Esophagus squamous epithelium (tissue), 5 donors: ENCODE measurements at regions not wholly inside any gene's neighbourhood (a gene's known extent, or its start where the extent isn't known, plus 50 kb on each side); places are given as distances from the start of the nearest gene placed in this dataset.
"Not testable (repeated sequence)": the region's sequence is repeated elsewhere in the genome, so short reads cannot be mapped to it uniquely, and the experiment has no call there.

Experiments
- DNase-seq: peaks from one replicate; lab custom pipeline; 2025; lab: John Stamatoyannopoulos, UW
- H3K27ac ChIP-seq, 4 donors: fragments of 200-600 bp; sonication (generic); one replicate each; pipeline ENCODE4 v1.5.1; 2016 to 2019; ENCODE audit warnings: mild to moderate bottlenecking in 1 of 4
- H3K27me3 ChIP-seq, 4 donors: fragments of 200-600 bp; sonication (generic); 1 replicate in 3 of 4; 2 replicates in 1 of 4; pipeline versions ENCODE4 v1.5.1 to v1.6.0; 2017 to 2021; ENCODE audit warnings: antibody characterized with exemption in 1 of 4
- H3K36me3 ChIP-seq, 3 donors: fragments of 200-600 bp; sonication (generic); one replicate each; pipeline ENCODE4 v1.5.1; 2016 to 2019
- H3K4me1 ChIP-seq, 3 donors: fragments of 200-600 bp; sonication (generic); one replicate each; pipeline ENCODE4 v1.5.1; 2017 to 2019
- H3K4me3 ChIP-seq, 4 donors: fragments of 200-600 bp; sonication (generic); 1 replicate in 3 of 4; 2 replicates in 1 of 4; pipeline ENCODE4 v1.5.1; 2016 to 2019; ENCODE audit warnings: mild to moderate bottlenecking in 2 of 4, moderate library complexity in 1 of 4
- H3K9me3 ChIP-seq, 3 donors: fragments of 200-600 bp; sonication (generic); one replicate each; pipeline ENCODE4 v1.5.1; 2016 to 2019
- POLR2A ChIP-seq, 4 donors: fragments of 450-650 bp; IDR thresholded peaks; one replicate each; pipeline ENCODE4 v1.6.1; 2017; ENCODE audit warnings: antibody characterized with exemption in 4 of 4, mild to moderate bottlenecking in 4 of 4, moderate library complexity in 3 of 4
- WGBS, 2 donors: methylation state at CpG; one replicate each; pipeline ENCODE4 v1.1.5; 2018; 5-methylcytosine and 5-hydroxymethylcytosine counted together
- intact Hi-C: fragments of 100-400 bp; cut with DNase I; formaldehyde crosslinking; loops from one replicate; pipeline ENCODE4 v1.15.0; 2022
- TF ChIP-seq, protein P1 (sequence below), 6 experiments: fragments of 450-650 bp in 4 of 6; fragments of 200-600 bp in 2 of 6; sonication (generic) in 2 of 6; IDR thresholded peaks; one replicate each; pipeline ENCODE4 v1.5.1; 2016 to 2019; ENCODE audit warnings: antibody characterized with exemption in 6 of 6, mild to moderate bottlenecking in 4 of 6, moderate library complexity in 4 of 6
- donor health status: DM: yes; HTN: yes; CAD: no.

DNA sequence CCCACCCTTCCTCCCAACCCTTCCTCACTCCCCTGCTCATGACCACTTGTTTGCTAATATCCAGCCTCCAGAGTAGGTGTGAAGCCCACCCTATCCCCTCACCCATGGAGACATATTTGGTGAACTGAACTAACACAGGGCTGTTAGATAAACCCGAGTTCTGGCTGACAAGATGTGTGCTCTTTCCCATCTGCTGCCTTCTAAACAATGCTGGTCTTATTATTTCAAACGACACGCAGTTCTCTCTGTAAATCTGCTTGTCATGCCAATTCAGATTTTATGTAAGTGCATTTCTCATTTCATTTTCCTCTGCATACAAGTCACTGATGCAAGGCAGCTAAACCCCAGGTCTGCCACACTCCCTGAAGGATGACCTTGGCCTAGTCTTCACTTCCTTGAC, 343.0 kb upstream of the CDH5 start:
- H3K9me3 ChIP-seq = peaks cover 0 to 11% (median 5%) of the 10 kb centered on the region in 3 donors
- WGBS, 2 donors = 65 to 68% methylated on average over 3 of the region's 3 CpGs
- no peaks in the 10 kb centered on the region for H3K4me1 ChIP-seq
- no peak overlapping the region for H3K4me3 ChIP-seq
- no peak for DNase-seq
- no peaks in the 10 kb centered on the region for H3K36me3 ChIP-seq
- TF ChIP-seq, protein P1, sequence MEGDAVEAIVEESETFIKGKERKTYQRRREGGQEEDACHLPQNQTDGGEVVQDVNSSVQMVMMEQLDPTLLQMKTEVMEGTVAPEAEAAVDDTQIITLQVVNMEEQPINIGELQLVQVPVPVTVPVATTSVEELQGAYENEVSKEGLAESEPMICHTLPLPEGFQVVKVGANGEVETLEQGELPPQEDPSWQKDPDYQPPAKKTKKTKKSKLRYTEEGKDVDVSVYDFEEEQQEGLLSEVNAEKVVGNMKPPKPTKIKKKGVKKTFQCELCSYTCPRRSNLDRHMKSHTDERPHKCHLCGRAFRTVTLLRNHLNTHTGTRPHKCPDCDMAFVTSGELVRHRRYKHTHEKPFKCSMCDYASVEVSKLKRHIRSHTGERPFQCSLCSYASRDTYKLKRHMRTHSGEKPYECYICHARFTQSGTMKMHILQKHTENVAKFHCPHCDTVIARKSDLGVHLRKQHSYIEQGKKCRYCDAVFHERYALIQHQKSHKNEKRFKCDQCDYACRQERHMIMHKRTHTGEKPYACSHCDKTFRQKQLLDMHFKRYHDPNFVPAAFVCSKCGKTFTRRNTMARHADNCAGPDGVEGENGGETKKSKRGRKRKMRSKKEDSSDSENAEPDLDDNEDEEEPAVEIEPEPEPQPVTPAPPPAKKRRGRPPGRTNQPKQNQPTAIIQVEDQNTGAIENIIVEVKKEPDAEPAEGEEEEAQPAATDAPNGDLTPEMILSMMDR (IDR thresholded peaks at IDR 0.05) = no peak
- no peak for TF ChIP-seq POLR2A (IDR thresholded peaks at IDR 0.05)
- intact Hi-C loops = no loop called here
- no peak overlapping the region for H3K27ac ChIP-seq
- no peaks in the 10 kb centered on the region for H3K27me3 ChIP-seq

DNA sequence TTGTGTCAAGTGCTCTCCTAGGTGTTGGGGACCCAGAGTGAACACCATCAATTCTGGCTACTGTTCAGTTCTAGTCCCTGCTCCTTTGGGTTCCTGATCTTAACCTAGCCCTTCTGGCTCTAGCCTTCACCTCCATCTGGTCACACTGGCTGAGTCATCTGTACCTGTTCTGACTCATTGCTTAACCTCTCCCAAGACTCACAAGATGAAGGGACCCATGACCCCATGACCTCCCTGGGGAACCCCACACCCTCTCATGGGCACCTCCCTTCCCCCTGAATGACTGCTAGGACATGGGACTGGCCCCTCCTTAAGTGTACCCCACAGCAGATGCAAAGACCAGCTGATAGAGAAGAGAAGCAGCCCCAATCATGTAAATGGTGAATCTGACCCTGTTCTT, 345.8 kb upstream of the CDH5 start:
- Histone ChIP-seq H3K9me3 (peaks cover 0 to 11% (median 5%) of the 10 kb centered on the region in 3 donors), H3K4me3 (no peak overlapping the region), H3K27ac (no peak overlapping the region), H3K27me3 (no peaks in the 10 kb centered on the region), H3K4me1 (no peaks in the 10 kb centered on the region), H3K36me3 (no peaks in the 10 kb centered on the region)
- intact Hi-C loops = no loop called here
- no peak for TF ChIP-seq POLR2A (IDR thresholded peaks at IDR 0.05)
- TF ChIP-seq, protein P1 (IDR thresholded peaks at IDR 0.05) = no peak
- no peak for DNase-seq

DNA sequence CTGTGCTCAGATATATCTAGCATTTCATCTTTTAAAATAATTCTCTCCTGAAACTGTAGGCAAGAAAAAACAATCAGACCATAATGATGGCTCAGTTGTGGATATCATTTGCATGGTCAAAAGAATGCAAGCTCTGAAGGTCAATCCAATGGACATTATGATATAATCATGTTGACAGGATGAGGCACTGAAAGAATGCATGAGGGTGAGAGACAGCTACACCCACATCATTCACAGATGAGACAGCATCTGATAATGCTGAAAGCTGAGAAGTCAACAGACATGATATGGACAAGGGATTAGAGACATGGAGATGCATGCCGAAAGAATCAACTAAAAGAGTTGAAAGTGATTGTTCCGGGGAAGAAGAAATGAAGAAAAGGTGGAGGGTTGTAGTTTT, 346.4 kb upstream of the CDH5 start:
- no peak overlapping the region for H3K4me3 ChIP-seq
- no peak for DNase-seq
- intact Hi-C loops = no loop called here
- H3K36me3 ChIP-seq = no peaks in the 10 kb centered on the region
- no peak overlapping the region for H3K27ac ChIP-seq
- TF ChIP-seq POLR2A (IDR thresholded peaks at IDR 0.05) = no peak
- TF ChIP-seq, protein P1 (IDR thresholded peaks at IDR 0.05) = no peak
- H3K27me3 ChIP-seq = no peaks in the 10 kb centered on the region
- peaks cover 0 to 10% (median 5%) of the 10 kb centered on the region in 3 donors for H3K9me3 ChIP-seq
- 88 to 94% methylated on average over 2 of the region's 2 CpGs for WGBS, 2 donors
- H3K4me1 ChIP-seq = no peaks in the 10 kb centered on the region

DNA sequence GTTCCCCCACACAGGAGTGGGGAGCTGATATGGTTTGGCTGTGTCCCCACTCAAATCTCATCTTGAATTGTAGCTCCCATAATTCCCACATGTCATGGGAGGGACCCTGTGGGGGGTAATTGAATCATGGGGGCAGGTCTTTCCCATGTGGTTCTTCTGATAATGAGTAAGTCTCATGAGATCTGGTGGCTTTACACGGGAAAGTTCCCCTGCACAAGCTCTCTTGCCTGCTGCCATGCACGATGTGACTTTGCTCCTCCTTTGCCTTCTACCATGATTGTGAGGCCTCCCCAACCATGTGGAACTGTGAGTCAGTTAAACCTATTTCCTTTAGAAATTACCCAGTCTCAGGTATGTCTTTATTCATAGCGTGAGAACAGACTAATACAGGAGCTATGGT, 347.0 kb upstream of the CDH5 start:
- H3K27ac ChIP-seq, H3K4me3 ChIP-seq, H3K9me3 ChIP-seq, intact Hi-C loops, H3K36me3 ChIP-seq, H3K4me1 ChIP-seq, H3K27me3 ChIP-seq, DNase-seq: not testable (repeated sequence)
- WGBS, 2 donors = 69 to 72% methylated on average over 3 of the region's 3 CpGs

DNA sequence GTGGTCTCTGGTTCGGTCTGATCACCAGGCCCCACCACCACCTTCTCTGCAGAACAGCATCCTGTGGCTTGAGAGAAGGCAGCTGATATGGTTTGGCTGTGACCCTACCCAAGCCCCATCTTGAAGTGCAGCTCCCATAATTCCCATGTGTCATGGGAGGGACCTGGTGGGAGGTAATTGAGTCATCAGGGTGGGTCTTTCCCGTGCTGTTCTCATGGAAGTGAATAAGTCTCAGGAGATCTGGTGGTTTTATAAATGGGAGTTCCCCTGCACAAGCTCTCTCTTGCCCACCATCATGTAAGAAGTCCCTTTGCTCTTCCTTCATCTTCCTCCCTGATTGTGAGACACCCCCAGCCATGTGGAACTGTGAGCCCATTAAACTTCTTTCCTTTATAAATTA, 352.3 kb upstream of the CDH5 start:
- H3K27ac ChIP-seq = no peak overlapping the region
- H3K36me3 ChIP-seq = no peaks in the 10 kb centered on the region
- H3K4me3 ChIP-seq = no peak overlapping the region
- no peaks in the 10 kb centered on the region for H3K9me3 ChIP-seq
- no peaks in the 10 kb centered on the region for H3K4me1 ChIP-seq
- no peaks in the 10 kb centered on the region for H3K27me3 ChIP-seq
- no peak for TF ChIP-seq POLR2A (IDR thresholded peaks at IDR 0.05)
- TF ChIP-seq, protein P1 (IDR thresholded peaks at IDR 0.05) = no peak
- intact Hi-C loops = no loop called here
- DNase-seq = no peak
- WGBS, 2 donors = 62 to 64% methylated on average over 2 of the region's 2 CpGs

DNA sequence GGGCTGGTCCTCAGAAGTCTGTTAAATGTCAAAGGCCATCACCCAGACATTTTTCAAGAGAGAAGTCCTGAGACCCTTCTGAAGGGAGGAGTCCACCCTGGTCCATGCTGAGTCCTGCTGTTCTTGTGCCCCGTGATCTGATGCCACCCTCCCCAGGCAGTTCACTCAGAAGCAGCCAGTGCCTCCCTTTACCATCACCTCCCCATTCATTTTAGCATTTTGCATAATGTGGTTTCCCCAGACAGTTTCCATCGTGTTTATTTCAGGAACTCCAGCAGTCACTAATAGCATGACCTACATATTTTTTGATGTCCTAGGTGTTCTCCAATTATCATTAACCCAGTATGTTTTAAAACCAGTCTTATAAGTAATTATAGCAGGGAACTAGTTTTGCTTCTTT, 353.0 kb upstream of the CDH5 start:
- Histone ChIP-seq H3K36me3 (no peaks in the 10 kb centered on the region), H3K4me1 (no peaks in the 10 kb centered on the region), H3K9me3 (no peaks in the 10 kb centered on the region), H3K4me3 (no peak overlapping the region), H3K27ac (no peak overlapping the region), H3K27me3 (no peaks in the 10 kb centered on the region)
- TF ChIP-seq, protein P1 (IDR thresholded peaks at IDR 0.05) = no peak
- TF ChIP-seq POLR2A (IDR thresholded peaks at IDR 0.05) = no peak
- DNase-seq = no peak
- intact Hi-C loops = no loop called here
- 70 to 87% methylated on average over 2 of the region's 2 CpGs for WGBS, 2 donors
